MM.1S (cell line): ENCODE measurements at regions not wholly inside any gene's neighbourhood (a gene's known extent, or its start where the extent isn't known, plus 50 kb on each side); places are given as distances from the start of the nearest gene placed in this dataset.

Experiments used
- DNase-seq: peaks from one replicate; pipeline ENCODE4 v3.0.0-alpha.2; 2015
- H2AFZ ChIP-seq: fragments of 300-600 bp; sonication (generic); 2 replicates; pipeline ENCODE4 v1.6.0; 2016; ENCODE audit warnings: antibody characterized with exemption, low read length
- H3F3A ChIP-seq: fragments of 300-600 bp; sonication (generic); 2 replicates; pipeline ENCODE4 v1.6.1; 2016; ENCODE audit warnings: mild to moderate bottlenecking, antibody characterized with exemption, low read length, moderate library complexity, mixed read lengths; ENCODE audit not compliant: insufficient read depth
- H3K27ac ChIP-seq: fragments of 300-600 bp; sonication (generic); 2 replicates; pipeline ENCODE4 v1.5.1; 2016; ENCODE audit warnings: mild to moderate bottlenecking, low read length
- H3K27me3 ChIP-seq: fragments of 300-600 bp; sonication (generic); replicated peaks from 2 replicates; pipeline ENCODE4 v1.6.0; 2016; ENCODE audit warnings: low read length; ENCODE audit not compliant: insufficient read depth
- H3K36me3 ChIP-seq: fragments of 300-600 bp; sonication (generic); replicated peaks from 2 replicates; pipeline ENCODE4 v1.6.1; 2016; ENCODE audit warnings: mild to moderate bottlenecking, low read length, mixed read lengths; ENCODE audit not compliant: insufficient read depth
- H3K4me1 ChIP-seq: fragments of 300-600 bp; sonication (generic); 2 replicates; pipeline ENCODE4 v1.6.1; 2016; ENCODE audit warnings: low read length, mixed read lengths
- H3K4me2 ChIP-seq: fragments of 300-600 bp; sonication (generic); 2 replicates; pipeline ENCODE4 v1.6.0; 2016; ENCODE audit warnings: low read depth, low read length
- H3K4me3 ChIP-seq: fragments of 300-600 bp; sonication (generic); 2 replicates; pipeline ENCODE4 v1.5.1; 2016; ENCODE audit warnings: low read length, mixed read lengths
- H3K79me2 ChIP-seq: fragments of 300-600 bp; sonication (generic); 2 replicates; pipeline ENCODE4 v1.6.1; 2016; ENCODE audit warnings: mixed run types, low read length, mixed read lengths
- H3K9ac ChIP-seq: fragments of 300-600 bp; sonication (generic); 2 replicates; pipeline ENCODE4 v1.6.1; 2016; ENCODE audit warnings: low read length, mixed read lengths
- H3K9me2 ChIP-seq: fragments of 300-600 bp; sonication (generic); replicated peaks from 2 replicates; pipeline ENCODE4 v1.6.1; 2016; ENCODE audit warnings: mild to moderate bottlenecking, low read length, mixed read lengths; ENCODE audit not compliant: insufficient read depth
- H3K9me3 ChIP-seq: fragments of 300-600 bp; sonication (generic); replicated peaks from 2 replicates; pipeline ENCODE4 v1.6.1; 2016; ENCODE audit warnings: mild to moderate bottlenecking, low read length, mixed read lengths; ENCODE audit not compliant: insufficient read depth
- H4K20me1 ChIP-seq: fragments of 300-600 bp; sonication (generic); 2 replicates; pipeline ENCODE4 v1.6.1; 2016; ENCODE audit warnings: mild to moderate bottlenecking, low read length, moderate library complexity, mixed read lengths; ENCODE audit not compliant: insufficient read depth
- CTCF ChIP-seq: fragments of 300-600 bp; sonication (generic); IDR thresholded peaks from 2 replicates; pipeline ENCODE4 v1.5.1; 2016; ENCODE audit warnings: antibody characterized with exemption, low read length, mixed read lengths
- EZH2 ChIP-seq: fragments of 300-600 bp; sonication (generic); optimal IDR thresholded peaks from 2 replicates; pipeline ENCODE3; 2017; ENCODE audit warnings: low read depth, mild to moderate bottlenecking, antibody characterized with exemption, low read length, mixed read lengths
- EZH2phosphoT487 ChIP-seq: fragments of 300-600 bp; sonication (generic); IDR thresholded peaks from 2 replicates; pipeline ENCODE4 v1.6.1; 2018; ENCODE audit warnings: antibody characterized with exemption, low read length

- DNase-seq, result no peak
- Histone ChIP-seq H3K4me3 (no peak overlapping the region), H3K9me3 (no peaks in the 10 kb centered on the region), H3K27ac (no peak overlapping the region), H3K9me2 (no peaks in the 10 kb centered on the region), H4K20me1 (no peaks in the 10 kb centered on the region), H3K4me1 (no peaks in the 10 kb centered on the region), H3K27me3 (no peaks in the 10 kb centered on the region), H3K36me3 (no peaks in the 10 kb centered on the region), H2AFZ (no peak overlapping the region), H3K9ac (no peak overlapping the region), H3F3A (no peaks in the 10 kb centered on the region), H3K79me2 (no peaks in the 10 kb centered on the region), H3K4me2 (no peak overlapping the region)
- no peak for TF ChIP-seq EZH2
- no peak for TF ChIP-seq EZH2phosphoT487
- no peak for TF ChIP-seq CTCF
These were observed 94.0 kb downstream of the ZC3H11B start for GRCh38 chr1:219518907-219519248.

- Histone ChIP-seq H4K20me1 (no peaks in the 10 kb centered on the region), H3F3A (no peaks in the 10 kb centered on the region), H3K36me3 (no peaks in the 10 kb centered on the region), H3K9me3 (no peaks in the 10 kb centered on the region), H3K27ac (no peak overlapping the region), H3K4me2 (no peak overlapping the region), H3K9ac (no peak overlapping the region), H3K4me1 (no peaks in the 10 kb centered on the region), H2AFZ (no peak overlapping the region), H3K4me3 (no peak overlapping the region), H3K9me2 (no peaks in the 10 kb centered on the region), H3K27me3 (no peaks in the 10 kb centered on the region), H3K79me2 (no peaks in the 10 kb centered on the region)
- DNase-seq, result no peak
- no peak for TF ChIP-seq CTCF
- TF ChIP-seq EZH2phosphoT487, result no peak
- TF ChIP-seq EZH2, result no peak
These were observed 94.6 kb downstream of the ZC3H11B start for GRCh38 chr1:219518168-219518906.

GRCh38 chr1:219517031-219517430 lies 95.9 kb downstream of the ZC3H11B start:
- H3K9me2 ChIP-seq, result no peaks in the 10 kb centered on the region
- no peaks in the 10 kb centered on the region for H3F3A ChIP-seq
- DNase-seq, result no peak

More at GRCh38 chr1:219517031-219517430, 95.9 kb downstream of the ZC3H11B start:
- Histone ChIP-seq H3K36me3 (no peaks in the 10 kb centered on the region), H3K4me2 (no peak overlapping the region), H3K9me3 (no peaks in the 10 kb centered on the region), H3K9ac (no peak overlapping the region), H3K27me3 (no peaks in the 10 kb centered on the region), H3K4me1 (no peaks in the 10 kb centered on the region), H4K20me1 (no peaks in the 10 kb centered on the region), H3K27ac (no peak overlapping the region), H3K79me2 (no peaks in the 10 kb centered on the region), H3K4me3 (no peak overlapping the region), H2AFZ (no peak overlapping the region)
- TF ChIP-seq EZH2phosphoT487 (no peak), CTCF (no peak), EZH2 (no peak)
